Lung (tissue), 11 donors: ENCODE measurements at regions not wholly inside any gene's neighbourhood (a gene's known extent, or its start where the extent isn't known, plus 50 kb on each side); places are given as distances from the start of the nearest gene placed in this dataset.
"Not testable (repeated sequence)": the region's sequence is repeated elsewhere in the genome, so short reads cannot be mapped to it uniquely, and the experiment has no call there.

Source experiments
- ATAC-seq: fragments of 200-7000 bp; cut with Tn5 transposase; one replicate; pipeline ENCODE4 v1.9.1; 2020; ENCODE audit warnings: moderate number of reproducible peaks; ENCODE audit not compliant: insufficient read depth, low FRiP score
- DNase-seq, 3 donors: peaks; one replicate each; pipeline ENCODE4 v3.0.0-alpha.2; 2013 to 2017
- H3K27ac ChIP-seq, 2 donors: one replicate each; pipeline ENCODE4 v1.5.1; 2013; ENCODE audit warnings: mild to moderate bottlenecking in 2 of 2, moderate library complexity in 2 of 2, control low read depth in 1 of 2, inconsistent platforms in 1 of 2, low read depth in 1 of 2, low read length in 1 of 2
- H3K27me3 ChIP-seq, 3 donors: one replicate each; pipeline ENCODE4 v1.5.1; 2013; ENCODE audit warnings: low read length in 2 of 3; ENCODE audit not compliant: control insufficient read depth in 3 of 3, insufficient read depth in 3 of 3
- H3K36me3 ChIP-seq, 4 donors: one replicate each; pipeline ENCODE4 v1.5.1; 2013; ENCODE audit warnings: low read length in 4 of 4, mild to moderate bottlenecking in 1 of 4, moderate library complexity in 1 of 4; ENCODE audit not compliant: control insufficient read depth in 4 of 4, insufficient read depth in 4 of 4
- H3K4me1 ChIP-seq, 5 donors: one replicate each; pipeline ENCODE4 v1.5.1; 2013; ENCODE audit warnings: low read length in 5 of 5, mild to moderate bottlenecking in 2 of 5, moderate library complexity in 1 of 5; ENCODE audit not compliant: control insufficient read depth in 5 of 5, insufficient read depth in 5 of 5
- H3K4me3 ChIP-seq: one replicate; pipeline ENCODE4 v1.5.1; 2013; ENCODE audit warnings: mild to moderate bottlenecking, control low read depth, moderate library complexity
- H3K9ac ChIP-seq, 2 donors: one replicate each; pipeline ENCODE4 v1.5.1; 2013; ENCODE audit warnings: low read length in 2 of 2, control low read depth in 1 of 2; ENCODE audit not compliant: insufficient read depth in 1 of 2
- H3K9me3 ChIP-seq, 4 donors: one replicate each; pipeline ENCODE4 v1.5.1; 2013; ENCODE audit warnings: low read length in 3 of 4, mild to moderate bottlenecking in 1 of 4, moderate library complexity in 1 of 4; ENCODE audit not compliant: control insufficient read depth in 4 of 4, insufficient read depth in 3 of 4
- CTCF ChIP-seq: IDR thresholded peaks from 2 replicates; pipeline ENCODE4 v1.5.1; 2012; ENCODE audit warnings: mild to moderate bottlenecking; ENCODE audit errors: control extremely low read depth, extremely low read depth
- WGBS, 2 donors: extraction: QIAGEN DNeasy Blood & Tissue Kit; methylation state at CpG; one replicate each; pipeline ENCODE4 v1.1.7; 2013; 5-methylcytosine and 5-hydroxymethylcytosine counted together
- donor health status: control.
- donor health status: control.
- donor health status: Bipolar disorder and iron deficiency.
- donor health status: healthy.
- donor health status: DM: yes; HTN: yes; CAD: no.

GRCh38 chr7:49660976-49661375 is 112.5 kb upstream of the VWC2 start:
- Histone ChIP-seq H3K27me3 (no peaks in the 10 kb centered on the region), H3K9ac (no peak overlapping the region), H3K4me3 (no peak overlapping the region), H3K4me1 (no peaks in the 10 kb centered on the region), H3K36me3 (no peaks in the 10 kb centered on the region), H3K27ac (no peak overlapping the region), H3K9me3 (no peaks in the 10 kb centered on the region)
- WGBS, 2 donors, result 86 to 87% methylated on average over 14 of the region's 14 CpGs
- TF ChIP-seq CTCF, result no peak
- DNase-seq (no peak), ATAC-seq (no peak)

- H3K27ac ChIP-seq, H3K36me3 ChIP-seq, H3K9me3 ChIP-seq, ATAC-seq, H3K4me1 ChIP-seq, H3K27me3 ChIP-seq, H3K4me3 ChIP-seq, DNase-seq, H3K9ac ChIP-seq: not testable (repeated sequence)
- 66 to 76% methylated on average over 10 of the region's 10 CpGs for WGBS, 2 donors
Observed at GRCh38 chr7:49665963-49666362, 107.5 kb upstream of the VWC2 start.

- no peak for TF ChIP-seq CTCF
- H3K9me3 ChIP-seq, result peaks cover 0 to 7% (median 1%) of the 10 kb centered on the region in 4 donors
- H3K4me1 ChIP-seq, result no peaks in the 10 kb centered on the region
- no peaks in the 10 kb centered on the region for H3K27me3 ChIP-seq
- ATAC-seq, result no peak
- WGBS, 2 donors, result 74 to 79% methylated on average over 1 of the region's 1 CpG
- no peak overlapping the region for H3K9ac ChIP-seq
- no peak overlapping the region for H3K27ac ChIP-seq
- no peak for DNase-seq
- no peak overlapping the region for H3K4me3 ChIP-seq
- H3K36me3 ChIP-seq, result no peaks in the 10 kb centered on the region
Observed at GRCh38 chr7:49666764-49667163, 106.7 kb upstream of the VWC2 start.

GRCh38 chr7:49669285-49669684 is 104.2 kb upstream of the VWC2 start:
- Histone ChIP-seq H3K9ac (no peak overlapping the region), H3K9me3 (peaks cover 0 to 7% (median 1%) of the 10 kb centered on the region in 4 donors), H3K36me3 (no peaks in the 10 kb centered on the region), H3K4me3 (no peak overlapping the region), H3K4me1 (no peaks in the 10 kb centered on the region), H3K27ac (no peak overlapping the region), H3K27me3 (no peaks in the 10 kb centered on the region)
- TF ChIP-seq CTCF, result no peak
- DNase-seq (no peak), ATAC-seq (no peak)
- WGBS, 2 donors, result 66 to 74% methylated on average over 1 of the region's 1 CpG
